HG03097 (cell line): ENCODE measurements at regions not wholly inside any gene's neighbourhood (a gene's known extent, or its start where the extent isn't known, plus 50 kb on each side); places are given as distances from the start of the nearest gene placed in this dataset.
"Not testable (repeated sequence)": the region's sequence is repeated elsewhere in the genome, so short reads cannot be mapped to it uniquely, and the experiment has no call there.

ENCODE experiments used
- ATAC-seq: cut with Tn5 transposase; IDR thresholded peaks from one replicate; pipeline ENCODE4 v1.9.1; 2021; ENCODE audit not compliant: unreplicated experiment, low FRiP score

DNA sequence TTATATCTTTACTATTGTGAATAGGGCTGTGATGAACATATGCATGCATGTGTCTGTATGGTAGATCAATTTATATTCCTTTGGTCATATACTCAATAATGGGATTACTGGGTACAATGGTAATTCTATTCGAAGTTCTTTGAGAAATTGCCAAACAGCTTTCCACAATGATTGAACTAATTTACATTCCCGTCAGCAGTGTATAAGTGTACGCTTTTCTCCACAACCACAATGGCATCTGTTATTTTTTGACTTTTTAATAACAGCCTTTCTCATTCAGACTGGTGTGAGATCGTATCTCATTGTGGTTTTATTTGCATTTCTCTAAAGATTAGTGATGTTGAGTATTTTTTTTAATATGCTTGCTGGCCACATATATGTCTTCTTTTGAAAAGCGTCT is 439.4 kb upstream of the KLHL4 start:
- ATAC-seq: no peak

DNA sequence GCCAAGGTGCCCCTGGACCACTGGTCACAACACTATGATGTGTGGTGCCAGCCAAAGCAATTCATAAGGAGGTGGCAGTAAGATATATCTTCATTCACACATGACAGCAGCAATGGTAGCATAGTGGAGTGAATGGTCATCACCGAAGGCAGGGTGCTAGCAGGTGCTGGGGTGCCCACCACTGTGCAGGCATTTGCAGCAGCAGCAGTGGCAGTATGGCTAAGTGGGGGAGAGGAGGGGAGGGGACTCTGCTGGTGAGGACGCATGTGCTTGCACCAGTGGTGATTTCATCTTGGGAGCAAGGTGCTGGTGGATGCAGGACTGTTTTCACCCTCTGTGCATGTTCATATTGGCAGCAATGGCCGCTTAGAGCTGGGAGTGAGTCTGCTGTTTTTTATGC is 419.1 kb upstream of the KLHL4 start:
- ATAC-seq: no peak

DNA sequence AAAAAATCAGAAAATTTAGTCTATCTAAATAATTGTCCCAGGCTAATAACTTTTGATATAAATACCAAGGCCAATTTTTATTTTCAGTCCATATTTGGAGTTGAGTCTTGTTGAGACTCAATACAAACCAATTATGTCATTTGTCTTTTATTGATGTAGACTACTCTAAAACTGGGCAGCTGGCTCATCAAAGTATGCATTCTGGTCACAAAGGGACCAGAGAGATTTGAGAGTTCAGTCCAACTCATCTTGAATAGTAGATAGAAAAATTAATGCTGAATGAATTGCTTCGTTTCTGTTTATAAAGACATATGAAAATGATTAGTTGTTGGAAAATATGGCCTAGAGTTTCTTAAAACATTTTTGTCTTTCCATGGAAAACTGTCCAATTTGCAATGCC is 412.5 kb upstream of the KLHL4 start:
- ATAC-seq: no peak

DNA sequence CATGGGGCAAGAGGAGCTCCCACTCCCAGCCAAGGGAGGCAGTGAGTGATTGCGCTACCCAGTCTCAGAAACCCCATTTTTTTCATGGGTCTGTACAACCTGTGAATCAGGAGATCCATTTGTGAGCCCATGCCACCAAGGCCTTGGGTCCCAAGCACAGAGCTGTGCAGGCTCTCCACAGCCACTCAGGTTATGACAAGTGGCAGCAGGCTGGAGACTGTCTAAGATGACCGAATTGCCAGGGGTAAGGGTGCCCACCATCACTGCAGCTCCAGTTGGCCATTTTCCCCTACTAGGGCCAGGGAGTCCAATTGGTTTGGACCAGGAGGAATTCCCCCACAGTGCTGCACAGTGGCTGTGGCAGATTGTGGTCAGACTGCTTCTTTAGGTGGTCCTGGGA is 407.5 kb upstream of the KLHL4 start:
- ATAC-seq: no peak

DNA sequence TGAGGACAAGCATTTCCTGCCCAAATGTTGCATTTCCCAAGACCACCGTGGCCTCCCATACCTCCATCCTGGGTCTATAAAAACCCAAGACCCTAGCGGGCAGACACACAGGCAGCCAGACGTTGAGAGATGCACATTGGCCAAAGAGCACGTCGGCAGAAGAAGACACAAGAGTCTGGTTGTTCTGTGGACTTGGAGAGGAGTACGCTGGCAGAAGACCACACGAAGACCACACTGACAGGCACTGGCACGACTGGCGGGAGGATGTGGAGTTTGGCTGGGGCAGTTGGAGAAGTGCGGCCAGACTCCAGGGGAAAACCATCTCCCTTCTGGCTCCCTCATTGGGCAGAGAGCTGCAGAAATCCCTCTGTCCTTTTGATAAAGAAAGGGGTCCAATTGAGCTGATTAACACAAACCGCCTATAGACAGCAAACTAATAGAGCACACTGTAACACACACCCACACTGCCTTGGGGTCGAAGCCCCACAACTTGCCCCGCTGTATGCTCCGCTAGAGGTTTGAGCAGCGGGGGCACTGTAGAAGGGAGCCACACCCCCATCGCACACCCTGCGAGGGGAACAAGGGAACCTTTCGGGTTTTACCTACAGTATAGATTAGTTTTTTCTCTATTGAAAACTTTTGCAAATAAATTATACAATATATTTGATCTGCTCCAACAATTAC is 376.7 kb upstream of the KLHL4 start:
- ATAC-seq: no peak

DNA sequence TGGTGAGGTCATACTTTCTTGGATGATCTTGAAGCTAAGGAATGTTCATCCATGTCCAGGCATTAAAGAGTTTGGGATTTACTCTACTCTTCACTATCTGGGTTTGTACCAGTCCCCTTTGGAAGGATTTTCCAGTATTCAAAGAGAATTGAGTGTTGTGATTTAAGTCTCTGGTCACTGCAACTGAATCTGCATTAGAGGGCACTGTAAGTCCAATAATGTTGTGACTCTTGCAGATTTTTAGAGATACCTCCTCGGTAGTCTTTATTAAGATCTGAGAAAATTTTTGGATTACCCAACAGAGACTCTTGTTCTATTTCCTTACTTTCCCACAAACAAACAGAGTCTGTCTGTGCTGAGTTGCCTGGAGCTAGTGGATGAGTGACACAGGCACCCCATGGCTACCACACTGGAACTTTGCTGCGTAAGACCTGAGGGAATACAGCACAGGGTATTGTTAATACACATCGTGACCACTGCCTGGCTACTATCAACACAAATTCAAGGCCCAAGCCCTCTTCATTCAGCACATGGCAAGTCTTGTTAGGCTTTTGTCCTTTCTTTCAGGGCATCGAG is 357.1 kb upstream of the KLHL4 start:
- no peak for ATAC-seq

DNA sequence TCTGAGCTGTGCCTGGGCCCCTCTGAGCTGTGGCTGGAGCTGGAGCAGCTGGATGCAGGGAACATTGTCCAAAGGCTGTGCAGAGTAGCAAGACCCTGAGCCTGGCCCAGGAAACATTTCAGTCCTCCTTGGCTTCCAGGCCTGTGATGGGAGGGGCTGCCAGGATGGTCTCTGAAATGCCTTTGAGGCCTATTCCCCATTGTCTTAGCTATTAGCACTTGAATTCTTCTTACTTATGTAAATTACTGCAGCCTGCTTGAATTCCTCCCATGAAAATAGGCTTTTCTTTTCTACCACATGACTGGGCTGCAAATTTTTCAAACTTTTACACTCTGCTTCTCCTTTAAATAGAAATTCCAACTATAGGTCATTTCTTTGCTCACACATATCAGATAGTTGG is 349.8 kb upstream of the KLHL4 start:
- ATAC-seq: no peak

DNA sequence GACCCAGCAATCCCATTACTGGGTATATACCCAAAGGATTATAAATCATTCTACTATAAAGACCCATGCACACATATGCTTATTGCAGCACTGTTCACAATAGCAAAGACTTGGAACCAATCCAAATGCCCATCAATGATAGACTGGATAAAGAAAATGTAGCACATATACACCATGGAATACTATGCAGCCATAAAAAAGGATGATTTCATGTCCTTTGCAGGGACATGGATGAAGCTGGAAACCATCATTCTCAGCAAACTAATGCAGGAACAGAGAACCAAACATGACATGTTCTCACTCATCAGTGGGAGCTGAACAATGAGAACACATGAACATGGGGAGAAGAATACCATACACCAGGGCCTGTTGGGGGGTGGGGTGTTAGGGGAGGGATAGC is 339.6 kb upstream of the KLHL4 start:
- ATAC-seq: not testable (repeated sequence)
